Activated B cell treated with CpG ODN at 0.5 μM for 24 hours (primary cell): ENCODE measurements at regions not wholly inside any gene's neighbourhood (a gene's known extent, or its start where the extent isn't known, plus 50 kb on each side); places are given as distances from the start of the nearest gene placed in this dataset.
"Not testable (repeated sequence)": the region's sequence is repeated elsewhere in the genome, so short reads cannot be mapped to it uniquely, and the experiment has no call there.

ENCODE experiments used
- ATAC-seq: fragments of 200-7000 bp; cut with Tn5 transposase; one replicate; pipeline ENCODE4 v1.10.0; 2021; ENCODE audit warnings: low read depth, mild to moderate bottlenecking, moderate library complexity
- CTCF ChIA-PET: fragments of 350-600 bp; sonication (Branson Sonifier 250); formaldehyde crosslinking; loops from one replicate; lab custom pipeline; 2021; ENCODE audit warnings: antibody characterized with exemption; lab: Charles Lee
- POLR2A ChIA-PET: fragments of 350-600 bp; sonication (Branson Sonifier 250); formaldehyde crosslinking; loops from one replicate; lab custom pipeline; 2021; ENCODE audit warnings: antibody characterized with exemption; lab: Charles Lee
- DNase-seq: peaks from one replicate; pipeline ENCODE4 v3.0.0; 2022
- H3K27ac Mint-ChIP-seq: one replicate; pipeline ENCODE4 v1.8.0; 2020; ENCODE audit warnings: mixed read lengths
- H3K27me3 Mint-ChIP-seq: one replicate; pipeline ENCODE4 v1.8.0; 2021; ENCODE audit warnings: mixed read lengths
- H3K36me3 Mint-ChIP-seq: one replicate; pipeline ENCODE4 v1.8.0; 2021; ENCODE audit warnings: low read depth, mixed read lengths
- H3K4me1 Mint-ChIP-seq: one replicate; pipeline ENCODE4 v1.8.0; 2021; ENCODE audit warnings: mixed read lengths
- H3K4me3 Mint-ChIP-seq: one replicate; pipeline ENCODE4 v1.8.0; 2020; ENCODE audit warnings: mild to moderate bottlenecking, mixed read lengths
- H3K9me3 Mint-ChIP-seq: one replicate; pipeline ENCODE4 v1.8.0; 2020; ENCODE audit warnings: mixed read lengths
- CTCF ChIP-seq: fragments of 200-600 bp; IDR thresholded peaks from one replicate; pipeline ENCODE4 v1.8.0; 2022; ENCODE audit warnings: antibody characterized with exemption, mild to moderate bottlenecking
- intact Hi-C: fragments of 100-400 bp; cut with micrococcal nuclease; formaldehyde crosslinking; loops from one replicate; pipeline ENCODE4 v1.15.1; 2024

- no peak for TF ChIP-seq CTCF
- CTCF ChIA-PET: no interaction called here
- Mint-ChIP-seq H3K36me3 (no peaks in the 10 kb centered on the region), H3K4me3 (no peak overlapping the region), H3K4me1 (no peaks in the 10 kb centered on the region), H3K27me3 (peaks cover 2% of the 10 kb centered on the region), H3K9me3 (no peaks in the 10 kb centered on the region), H3K27ac (no peak overlapping the region)
- intact Hi-C loops: no loop called here
- ATAC-seq (no peak), DNase-seq (no peak)
- POLR2A ChIA-PET: no interaction called here
Observed at GRCh38 chr1:115158181-115158580, 68.9 kb upstream of the TSPAN2 start.

GRCh38 chr1:115156826-115157468 lies 67.6 kb upstream of the TSPAN2 start:
- Mint-ChIP-seq H3K27me3 (peaks cover 2% of the 10 kb centered on the region), H3K36me3 (no peaks in the 10 kb centered on the region), H3K4me1 (no peaks in the 10 kb centered on the region), H3K9me3 (no peaks in the 10 kb centered on the region), H3K4me3 (no peak overlapping the region), H3K27ac (no peak overlapping the region)
- ATAC-seq: no peak
- DNase-seq: no peak
- intact Hi-C loops: no loop called here
- TF ChIP-seq CTCF: no peak
- POLR2A ChIA-PET: no interaction called here
- CTCF ChIA-PET: no interaction called here

GRCh38 chr1:115153966-115154557 lies 64.8 kb upstream of the TSPAN2 start:
- Mint-ChIP-seq H3K4me3 (no peak overlapping the region), H3K4me1 (no peaks in the 10 kb centered on the region), H3K9me3 (no peaks in the 10 kb centered on the region), H3K27me3 (no peaks in the 10 kb centered on the region), H3K27ac (no peak overlapping the region), H3K36me3 (no peaks in the 10 kb centered on the region)
- ChIA-PET POLR2A (no interaction called here), CTCF (no interaction called here)
- DNase-seq (no peak), ATAC-seq (no peak)
- TF ChIP-seq CTCF: no peak
- intact Hi-C loops: no loop called here

- CTCF ChIA-PET: interaction anchor here (1.1 kb wide), 1 partner anchor 9 kb away, joined by 4 read pairs; no protein-coding TSS in a partner anchor
- ATAC-seq, H3K27ac Mint-ChIP-seq, H3K4me1 Mint-ChIP-seq, H3K36me3 Mint-ChIP-seq, intact Hi-C loops, H3K4me3 Mint-ChIP-seq, DNase-seq, H3K9me3 Mint-ChIP-seq, POLR2A ChIA-PET: not testable (repeated sequence)
- peaks cover 35% of the 10 kb centered on the region for H3K27me3 Mint-ChIP-seq
Observed at GRCh38 chr1:115147928-115148327, 58.6 kb upstream of the TSPAN2 start.

GRCh38 chr1:115145226-115145625 lies 55.9 kb upstream of the TSPAN2 start:
- Mint-ChIP-seq H3K4me1 (no peaks in the 10 kb centered on the region), H3K4me3 (no peak overlapping the region), H3K9me3 (no peaks in the 10 kb centered on the region), H3K27me3 (peaks cover 48% of the 10 kb centered on the region), H3K36me3 (no peaks in the 10 kb centered on the region), H3K27ac (no peak overlapping the region)
- ChIA-PET POLR2A (no interaction called here), CTCF (no interaction called here)
- ATAC-seq (no peak), DNase-seq (no peak)
- no peak for TF ChIP-seq CTCF
- intact Hi-C loops: no loop called here
